Hepatocyte (in vitro differentiated cells): ENCODE measurements at regions not wholly inside any gene's neighbourhood (a gene's known extent, or its start where the extent isn't known, plus 50 kb on each side); places are given as distances from the start of the nearest gene placed in this dataset.
"Not testable (repeated sequence)": the region's sequence is repeated elsewhere in the genome, so short reads cannot be mapped to it uniquely, and the experiment has no call there.

Experiments used
- DNase-seq: peaks from one replicate; pipeline ENCODE4 v3.0.0-alpha.2; 2016; ENCODE audit warnings: low spot score
- H2AFZ ChIP-seq: fragments of 200-600 bp; sonication (generic); 2 replicates; pipeline ENCODE4 v1.6.0; 2016; ENCODE audit warnings: antibody characterized with exemption, mild to moderate bottlenecking
- H3K27ac ChIP-seq: fragments of 200-600 bp; sonication (generic); 2 replicates; pipeline ENCODE4 v1.5.1; 2016; ENCODE audit warnings: mild to moderate bottlenecking
- H3K27me3 ChIP-seq: fragments of 200-600 bp; sonication (generic); 2 replicates; pipeline ENCODE4 v1.6.1; 2016
- H3K36me3 ChIP-seq: fragments of 200-600 bp; sonication (generic); replicated peaks from 2 replicates; pipeline ENCODE4 v1.5.1; 2016; ENCODE audit warnings: low read depth; ENCODE audit not compliant: insufficient read depth
- H3K4me1 ChIP-seq: fragments of 200-600 bp; sonication (generic); 2 replicates; pipeline ENCODE4 v1.5.1; 2016; ENCODE audit warnings: mild to moderate bottlenecking, moderate library complexity; ENCODE audit not compliant: insufficient read depth
- H3K4me2 ChIP-seq: fragments of 200-600 bp; sonication (generic); 2 replicates; pipeline ENCODE4 v1.6.0; 2016
- H3K4me3 ChIP-seq: fragments of 200-600 bp; sonication (generic); 2 replicates; pipeline ENCODE4 v1.5.1; 2016; ENCODE audit warnings: mild to moderate bottlenecking
- H3K79me2 ChIP-seq: fragments of 200-600 bp; sonication (generic); 2 replicates; pipeline ENCODE4 v1.6.0; 2017; ENCODE audit warnings: mild to moderate bottlenecking
- H3K9me2 ChIP-seq: fragments of 200-600 bp; sonication (generic); replicated peaks from 2 replicates; pipeline ENCODE4 v1.6.0; 2017; ENCODE audit warnings: mild to moderate bottlenecking; ENCODE audit not compliant: insufficient read depth
- H3K9me3 ChIP-seq: fragments of 200-600 bp; sonication (generic); 2 replicates; pipeline ENCODE4 v1.5.1; 2016; ENCODE audit warnings: low read depth, mild to moderate bottlenecking
- H4K20me1 ChIP-seq: fragments of 200-600 bp; sonication (generic); 2 replicates; pipeline ENCODE4 v1.6.0; 2016; ENCODE audit warnings: mild to moderate bottlenecking; ENCODE audit not compliant: insufficient read depth, poor library complexity, severe bottlenecking
- EZH2 ChIP-seq: fragments of 200-600 bp; sonication (generic); IDR thresholded peaks from 2 replicates; pipeline ENCODE4 v1.6.1; 2016; ENCODE audit warnings: antibody characterized with exemption, mild to moderate bottlenecking, borderline replicate concordance
- EZH2phosphoT487 ChIP-seq: fragments of 200-600 bp; sonication (generic); IDR thresholded peaks from one replicate; pipeline ENCODE4 v1.6.1; 2018; ENCODE audit warnings: antibody characterized with exemption, mild to moderate bottlenecking, low read depth, moderate library complexity; ENCODE audit not compliant: unreplicated experiment, severe bottlenecking
- WGBS: methylation state at CpG from one replicate; pipeline ENCODE4 v1.1.6; 2016; ENCODE audit warnings: low lambda C conversion rate; ENCODE audit errors: missing lambda C conversion rate; 5-methylcytosine and 5-hydroxymethylcytosine counted together
- TF ChIP-seq, protein P1 (sequence below): fragments of 200-600 bp; sonication (generic); IDR thresholded peaks from 2 replicates; pipeline ENCODE4 v1.5.1; 2016; ENCODE audit warnings: antibody characterized with exemption, mild to moderate bottlenecking; ENCODE audit not compliant: poor library complexity

DNA sequence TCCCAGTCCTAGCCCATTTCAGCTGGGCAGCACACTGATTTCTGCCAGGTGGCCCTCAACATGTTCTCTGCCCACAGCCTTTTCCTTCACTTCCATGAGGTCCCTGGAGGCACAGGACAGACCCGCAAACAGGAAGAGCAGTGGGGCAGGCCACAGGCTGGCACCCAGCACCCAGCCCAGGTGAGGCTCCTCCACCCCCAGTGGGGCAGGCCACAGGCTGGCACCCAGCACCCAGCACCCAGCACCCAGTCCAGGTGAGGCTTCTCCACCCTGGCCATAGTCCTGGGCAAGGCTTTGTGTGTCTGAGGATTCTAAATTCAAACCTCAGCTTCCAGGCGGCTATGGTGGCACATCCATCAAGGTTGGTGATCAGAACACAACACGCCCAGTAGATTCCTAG lies 1413.0 kb downstream of the BRD1 start:
- no peak overlapping the region for H3K4me2 ChIP-seq
- H2AFZ ChIP-seq: no peak overlapping the region
- H3K4me3 ChIP-seq: no peak overlapping the region
- H3K36me3 ChIP-seq: no peaks in the 10 kb centered on the region
- H4K20me1 ChIP-seq: no peaks in the 10 kb centered on the region
- H3K27me3 ChIP-seq: peaks cover 3% of the 10 kb centered on the region
- H3K79me2 ChIP-seq: no peaks in the 10 kb centered on the region
- TF ChIP-seq, protein P1, sequence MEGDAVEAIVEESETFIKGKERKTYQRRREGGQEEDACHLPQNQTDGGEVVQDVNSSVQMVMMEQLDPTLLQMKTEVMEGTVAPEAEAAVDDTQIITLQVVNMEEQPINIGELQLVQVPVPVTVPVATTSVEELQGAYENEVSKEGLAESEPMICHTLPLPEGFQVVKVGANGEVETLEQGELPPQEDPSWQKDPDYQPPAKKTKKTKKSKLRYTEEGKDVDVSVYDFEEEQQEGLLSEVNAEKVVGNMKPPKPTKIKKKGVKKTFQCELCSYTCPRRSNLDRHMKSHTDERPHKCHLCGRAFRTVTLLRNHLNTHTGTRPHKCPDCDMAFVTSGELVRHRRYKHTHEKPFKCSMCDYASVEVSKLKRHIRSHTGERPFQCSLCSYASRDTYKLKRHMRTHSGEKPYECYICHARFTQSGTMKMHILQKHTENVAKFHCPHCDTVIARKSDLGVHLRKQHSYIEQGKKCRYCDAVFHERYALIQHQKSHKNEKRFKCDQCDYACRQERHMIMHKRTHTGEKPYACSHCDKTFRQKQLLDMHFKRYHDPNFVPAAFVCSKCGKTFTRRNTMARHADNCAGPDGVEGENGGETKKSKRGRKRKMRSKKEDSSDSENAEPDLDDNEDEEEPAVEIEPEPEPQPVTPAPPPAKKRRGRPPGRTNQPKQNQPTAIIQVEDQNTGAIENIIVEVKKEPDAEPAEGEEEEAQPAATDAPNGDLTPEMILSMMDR: no peak
- TF ChIP-seq EZH2phosphoT487: no peak
- no peaks in the 10 kb centered on the region for H3K4me1 ChIP-seq
- H3K27ac ChIP-seq: no peak overlapping the region
- no peaks in the 10 kb centered on the region for H3K9me2 ChIP-seq
- 100% methylated on average over 3 of the region's 3 CpGs for WGBS
- DNase-seq: no peak
- H3K9me3 ChIP-seq: no peaks in the 10 kb centered on the region

DNA sequence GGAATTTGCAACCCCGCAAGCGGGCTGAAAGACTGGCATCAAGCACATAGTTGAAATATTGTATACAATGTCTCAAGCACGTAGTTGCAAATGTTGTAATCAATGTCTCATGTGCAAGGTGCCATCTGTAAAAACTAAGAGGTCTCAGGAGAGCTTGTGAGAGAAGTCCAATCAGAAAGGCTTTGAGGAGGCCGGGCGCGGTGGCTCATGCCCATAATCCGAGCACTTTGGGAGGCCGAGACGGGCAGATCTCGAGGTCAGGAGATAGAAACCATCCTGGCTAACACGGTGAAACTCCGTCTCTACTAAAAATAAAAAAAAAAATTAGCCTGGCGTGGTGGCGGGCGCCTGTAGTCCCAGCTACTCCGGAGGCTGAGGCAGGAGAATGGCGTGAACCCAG lies 1414.7 kb downstream of the BRD1 start:
- not testable (repeated sequence) for H3K4me3 ChIP-seq, H4K20me1 ChIP-seq, H3K79me2 ChIP-seq, DNase-seq, H3K9me3 ChIP-seq, H3K36me3 ChIP-seq, H3K27ac ChIP-seq, H3K9me2 ChIP-seq, H3K4me1 ChIP-seq, H3K4me2 ChIP-seq, H2AFZ ChIP-seq, H3K27me3 ChIP-seq
- 88% methylated on average over 16 of the region's 17 CpGs for WGBS

DNA sequence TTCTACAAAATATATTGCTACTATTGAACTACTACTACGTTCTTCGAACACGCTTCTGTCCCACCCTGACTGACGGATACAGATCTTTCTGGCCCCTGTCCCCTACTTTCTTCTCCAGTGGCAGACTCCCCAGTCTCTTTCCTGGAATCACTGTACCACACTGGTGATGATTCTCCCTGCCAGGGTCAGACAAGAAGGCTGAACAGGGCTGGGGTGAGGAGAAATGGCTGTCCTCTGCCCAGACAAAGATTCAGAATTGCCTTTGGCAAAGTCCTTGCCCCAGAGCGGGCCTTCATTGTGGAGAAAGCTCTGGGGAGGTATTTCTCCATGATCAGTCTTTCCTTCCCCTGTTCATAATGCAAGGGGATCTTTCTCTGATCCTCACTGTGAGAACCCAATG lies 1417.1 kb downstream of the BRD1 start:
- no peak overlapping the region for H3K27ac ChIP-seq
- H3K9me3 ChIP-seq: no peaks in the 10 kb centered on the region
- no peaks in the 10 kb centered on the region for H3K9me2 ChIP-seq
- no peaks in the 10 kb centered on the region for H3K79me2 ChIP-seq
- TF ChIP-seq EZH2phosphoT487: no peak
- TF ChIP-seq, protein P1: no peak
- TF ChIP-seq EZH2: no peak
- H3K4me2 ChIP-seq: no peak overlapping the region
- no peak overlapping the region for H2AFZ ChIP-seq
- H3K4me3 ChIP-seq: no peak overlapping the region
- H3K36me3 ChIP-seq: no peaks in the 10 kb centered on the region
- 94% methylated on average over 5 of the region's 5 CpGs for WGBS
- H3K4me1 ChIP-seq: no peaks in the 10 kb centered on the region
- DNase-seq: no peak
- no peaks in the 10 kb centered on the region for H4K20me1 ChIP-seq
- H3K27me3 ChIP-seq: no peaks in the 10 kb centered on the region

DNA sequence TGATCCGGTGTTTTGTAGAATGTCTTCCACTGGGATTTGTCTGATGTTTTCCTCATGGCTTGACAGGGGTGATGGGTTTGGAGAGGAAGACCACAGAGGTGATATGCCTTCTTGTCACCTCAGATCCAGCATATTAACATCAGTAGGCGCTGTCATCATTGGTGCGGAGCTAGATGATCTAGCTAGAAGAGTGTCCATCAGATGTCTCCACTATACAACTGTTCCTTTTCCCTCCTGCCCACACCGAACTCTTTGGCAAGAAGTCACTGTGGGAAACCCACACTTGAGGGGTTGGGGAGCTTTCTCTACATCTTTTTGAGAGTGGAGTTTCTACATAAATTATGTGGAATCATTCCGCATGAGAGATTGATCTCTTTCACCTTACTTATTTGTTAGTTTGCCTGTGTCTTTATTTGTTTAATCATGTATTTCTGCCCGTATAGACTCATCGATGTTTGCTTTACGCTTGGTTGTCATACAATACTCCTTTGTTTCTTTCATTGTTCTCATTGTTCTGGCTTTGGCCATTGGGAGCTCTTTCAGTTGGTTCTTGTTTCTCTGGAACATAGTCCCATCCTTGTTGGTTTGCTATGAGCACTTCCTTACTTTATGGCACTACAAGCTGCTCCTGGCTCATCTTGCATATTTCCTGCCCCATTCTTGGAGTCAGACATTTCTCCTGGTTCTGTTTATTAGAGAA lies 1420.3 kb downstream of the BRD1 start:
- Histone ChIP-seq H3K9me2 (no peaks in the 10 kb centered on the region), H3K79me2 (no peaks in the 10 kb centered on the region), H3K4me3 (no peak overlapping the region), H3K36me3 (no peaks in the 10 kb centered on the region), H3K4me2 (no peak overlapping the region), H3K27ac (no peak overlapping the region), H3K27me3 (no peaks in the 10 kb centered on the region), H3K4me1 (no peaks in the 10 kb centered on the region), H2AFZ (no peak overlapping the region), H3K9me3 (no peaks in the 10 kb centered on the region), H4K20me1 (no peaks in the 10 kb centered on the region)
- DNase-seq: no peak
- TF ChIP-seq EZH2phosphoT487: no peak
- TF ChIP-seq, protein P1: no peak
- TF ChIP-seq EZH2: no peak
- WGBS: 94% methylated on average over 8 of the region's 8 CpGs
